ENCODE measurements at regions not wholly inside any gene's neighbourhood (a gene's known extent, or its start where the extent isn't known, plus 50 kb on each side); places are given as distances from the start of the nearest gene placed in this dataset.

DNA sequence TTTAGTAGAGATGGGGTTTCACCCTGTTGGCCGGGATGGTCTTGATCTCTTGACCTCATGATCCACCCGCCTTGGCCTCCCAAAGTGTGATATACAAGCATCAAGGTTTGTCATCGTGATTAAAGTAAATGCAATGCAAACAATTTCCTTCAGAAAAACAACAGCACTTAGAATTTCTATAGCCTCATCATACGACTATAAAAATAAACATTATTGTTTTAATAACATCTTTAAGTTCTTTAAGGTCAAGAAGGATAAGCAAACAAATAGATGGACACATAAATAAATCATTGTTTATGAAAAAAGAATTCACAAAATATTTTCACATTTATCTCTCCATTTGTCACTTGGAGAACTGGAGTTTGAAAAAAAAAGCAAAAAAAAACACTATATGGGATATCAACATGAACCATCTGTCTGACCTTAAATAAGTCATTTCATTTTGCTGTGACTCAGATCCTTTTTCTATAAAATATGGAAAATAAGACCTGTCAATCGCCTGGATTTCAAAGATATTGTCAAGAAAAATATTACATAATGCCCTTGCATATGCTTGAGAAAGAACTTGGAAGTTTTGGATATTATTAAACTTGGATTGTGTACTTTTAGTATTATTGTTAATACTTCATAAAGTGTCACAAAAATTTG is 642.0 kb upstream of the KCNMB2 start:
- intact Hi-C loops (cut with DNase I), result no loop called here
- TF ChIP-seq POLR2A (IDR thresholded peaks at IDR 0.05) (no peak), CTCF (IDR thresholded peaks at IDR 0.05) (no peak)
- Histone ChIP-seq H3K27me3 (no peaks in the 10 kb centered on the region), H3K4me3 (no peak overlapping the region), H3K4me1 (no peaks in the 10 kb centered on the region), H3K9me3 (peaks cover 0 to 19% (median 6%) of the 10 kb centered on the region in 3 donors), H3K27ac (no peak overlapping the region), H3K36me3 (no peaks in the 10 kb centered on the region)
- 80 to 83% methylated on average over 5 of the region's 5 CpGs for WGBS, 2 donors
- no peak for DNase-seq

DNA sequence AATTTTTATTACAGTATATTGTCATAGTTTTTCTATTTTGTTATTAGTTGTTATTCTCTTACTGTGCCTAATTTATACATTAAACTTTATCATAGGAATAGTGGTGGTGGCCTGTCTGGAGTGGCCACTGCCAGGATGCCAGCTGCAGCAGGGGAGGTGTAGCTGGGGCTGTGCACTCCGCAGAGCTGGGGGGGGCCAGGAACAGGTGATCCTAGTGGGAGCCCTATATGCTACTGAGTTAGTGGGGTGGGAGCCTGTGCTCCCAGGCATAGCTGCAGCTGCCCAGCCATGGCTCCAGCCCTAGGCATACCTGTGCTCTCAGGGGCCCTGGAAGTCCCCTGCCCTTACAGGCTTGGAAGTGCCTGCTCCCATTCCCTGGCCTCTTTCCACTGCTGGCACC is 638.1 kb upstream of the KCNMB2 start:
- TF ChIP-seq POLR2A (IDR thresholded peaks at IDR 0.05) (no peak), CTCF (IDR thresholded peaks at IDR 0.05) (no peak)
- Histone ChIP-seq H3K9me3 (peaks cover 0 to 31% (median 19%) of the 10 kb centered on the region in 3 donors), H3K27ac (no peak overlapping the region), H3K36me3 (no peaks in the 10 kb centered on the region), H3K4me3 (no peak overlapping the region), H3K4me1 (no peaks in the 10 kb centered on the region), H3K27me3 (no peaks in the 10 kb centered on the region)
- WGBS, 2 donors, result 83% methylated on average over 1 of the region's 1 CpG; no CpG with 5 or more reads in 1 of the 2 donors
- intact Hi-C loops (cut with DNase I), result no loop called here
- no peak for DNase-seq

DNA sequence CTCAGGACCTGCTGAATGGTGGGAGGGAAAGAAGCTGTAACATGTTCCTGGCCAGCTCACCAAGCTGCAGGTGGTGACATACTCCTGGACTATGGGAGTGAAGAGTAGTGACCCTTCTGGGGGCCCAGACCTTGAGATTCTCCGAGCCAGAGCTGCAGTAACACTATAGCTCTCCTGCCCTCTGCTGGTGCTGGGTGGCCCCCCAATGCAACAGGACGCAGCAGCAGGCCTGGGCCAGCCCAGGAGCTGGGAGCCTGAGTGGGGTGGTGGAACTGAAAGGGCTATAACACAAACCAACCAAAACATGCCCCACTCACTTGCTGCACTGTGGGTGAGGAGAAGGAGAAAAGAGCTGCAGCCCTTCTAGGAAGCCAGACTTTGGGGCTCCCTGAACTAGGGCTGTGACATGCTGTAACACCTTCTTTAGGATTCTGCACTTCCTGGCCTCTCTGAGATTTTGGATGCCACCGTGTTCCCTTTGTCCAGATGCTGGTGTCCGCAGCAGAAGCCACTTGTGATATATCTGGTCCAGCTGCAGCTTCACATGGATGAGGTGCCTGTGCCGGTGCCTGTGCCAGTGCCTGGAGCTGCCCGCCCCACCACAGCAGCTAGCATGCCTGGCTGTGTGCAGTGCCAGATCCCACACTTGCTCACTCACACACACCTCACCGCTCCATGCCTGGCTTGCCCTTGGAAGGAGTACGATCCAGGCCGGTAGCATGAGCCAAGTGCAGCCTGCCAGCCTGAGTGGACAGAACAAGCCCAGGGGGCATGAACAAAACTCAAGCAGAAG is 636.8 kb upstream of the KCNMB2 start:
- no peak for TF ChIP-seq POLR2A (IDR thresholded peaks at IDR 0.05)
- TF ChIP-seq CTCF (IDR thresholded peaks at IDR 0.05), result no peak
- Histone ChIP-seq H3K9me3 (peaks cover 0 to 31% (median 19%) of the 10 kb centered on the region in 3 donors), H3K4me3 (no peak overlapping the region), H3K36me3 (no peaks in the 10 kb centered on the region), H3K4me1 (peaks cover 0 to 2% (median 0%) of the 10 kb centered on the region in 3 donors), H3K27ac (no peak overlapping the region), H3K27me3 (no peaks in the 10 kb centered on the region)
- DNase-seq, result no peak
- 90 to 92% methylated on average over 2 to 5 of the region's 9 CpGs for WGBS, 2 donors
- intact Hi-C loops (cut with DNase I), result no loop called here

GRCh38 chr3:177902876-177903275 is 633.4 kb upstream of the KCNMB2 start:
- WGBS, 2 donors, result 86 to 93% methylated on average over 5 of the region's 5 CpGs
- TF ChIP-seq POLR2A (IDR thresholded peaks at IDR 0.05) (no peak), CTCF (IDR thresholded peaks at IDR 0.05) (no peak)
- Histone ChIP-seq H3K27ac (no peak overlapping the region), H3K9me3 (peaks cover 0 to 22% (median 19%) of the 10 kb centered on the region in 3 donors), H3K4me3 (no peak overlapping the region), H3K36me3 (no peaks in the 10 kb centered on the region), H3K27me3 (no peaks in the 10 kb centered on the region), H3K4me1 (peaks cover 0 to 27% (median 12%) of the 10 kb centered on the region in 3 donors)
- intact Hi-C loops (cut with DNase I), result no loop called here
- DNase-seq, result no peak

DNA sequence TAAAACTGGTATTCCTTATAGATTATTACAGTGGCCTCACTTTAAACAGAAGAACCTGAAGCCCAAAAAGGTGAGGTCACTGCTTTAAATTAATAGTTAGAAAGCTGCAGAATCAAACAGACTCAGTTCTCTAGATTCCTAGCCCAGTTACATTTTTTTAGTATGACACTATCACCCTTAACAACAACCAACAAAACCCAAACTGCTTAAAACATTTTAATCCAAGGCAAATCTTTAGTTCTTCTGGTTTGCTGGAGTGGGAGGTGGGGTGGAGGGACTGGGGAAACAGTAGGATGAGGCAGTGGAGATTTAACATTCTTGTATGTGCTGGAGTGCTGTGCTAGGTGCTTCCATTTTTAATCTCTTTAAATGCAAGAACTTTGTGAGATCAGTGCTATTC is 631.6 kb upstream of the KCNMB2 start:
- Histone ChIP-seq H3K27ac (peak overlapping the region in 3 of 4 donors; percentile 1 to 62 (median 26)), H3K4me1 (peaks cover 0 to 27% (median 12%) of the 10 kb centered on the region in 3 donors), H3K36me3 (no peaks in the 10 kb centered on the region), H3K9me3 (peaks cover 0 to 9% (median 8%) of the 10 kb centered on the region in 3 donors), H3K27me3 (no peaks in the 10 kb centered on the region), H3K4me3 (no peak overlapping the region)
- TF ChIP-seq POLR2A (IDR thresholded peaks at IDR 0.05), result no peak
- no peak for DNase-seq
- intact Hi-C loops (cut with DNase I), result no loop called here
